Esophagus squamous epithelium (tissue), 4 donors: ENCODE measurements at regions not wholly inside any gene's neighbourhood (a gene's known extent, or its start where the extent isn't known, plus 50 kb on each side); places are given as distances from the start of the nearest gene placed in this dataset.

Experiments used
- POLR2A ChIP-seq, 4 donors: fragments of 450-650 bp; IDR thresholded peaks; one replicate each; pipeline ENCODE4 v1.6.1; 2017; ENCODE audit warnings: antibody characterized with exemption in 4 of 4, mild to moderate bottlenecking in 4 of 4, moderate library complexity in 3 of 4
- TF ChIP-seq, protein P1 (sequence below), 6 experiments: fragments of 450-650 bp in 4 of 6; fragments of 200-600 bp in 2 of 6; sonication (generic) in 2 of 6; IDR thresholded peaks; one replicate each; pipeline ENCODE4 v1.5.1; 2016 to 2019; ENCODE audit warnings: antibody characterized with exemption in 6 of 6, mild to moderate bottlenecking in 4 of 6, moderate library complexity in 4 of 6

DNA sequence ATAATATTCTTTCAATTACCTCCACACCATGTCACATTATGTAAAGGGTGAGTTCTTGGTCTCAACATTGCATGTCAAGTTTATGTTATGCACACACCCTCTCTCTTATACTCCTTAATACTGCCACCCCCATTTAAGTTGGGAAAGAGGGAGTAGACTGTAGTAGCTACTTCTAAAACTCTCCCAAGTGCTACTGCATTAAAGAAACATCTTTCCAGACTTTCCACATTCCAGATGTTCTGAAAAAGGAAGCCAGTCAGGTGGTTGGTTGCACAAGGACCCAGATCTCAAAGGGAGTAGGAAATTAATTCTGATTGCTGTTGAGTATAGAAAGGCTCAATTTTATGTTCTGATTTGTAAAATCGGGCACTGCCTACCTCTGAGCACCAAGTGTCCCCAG lies 419.5 kb downstream of the CD83 start:
- TF ChIP-seq, protein P1, sequence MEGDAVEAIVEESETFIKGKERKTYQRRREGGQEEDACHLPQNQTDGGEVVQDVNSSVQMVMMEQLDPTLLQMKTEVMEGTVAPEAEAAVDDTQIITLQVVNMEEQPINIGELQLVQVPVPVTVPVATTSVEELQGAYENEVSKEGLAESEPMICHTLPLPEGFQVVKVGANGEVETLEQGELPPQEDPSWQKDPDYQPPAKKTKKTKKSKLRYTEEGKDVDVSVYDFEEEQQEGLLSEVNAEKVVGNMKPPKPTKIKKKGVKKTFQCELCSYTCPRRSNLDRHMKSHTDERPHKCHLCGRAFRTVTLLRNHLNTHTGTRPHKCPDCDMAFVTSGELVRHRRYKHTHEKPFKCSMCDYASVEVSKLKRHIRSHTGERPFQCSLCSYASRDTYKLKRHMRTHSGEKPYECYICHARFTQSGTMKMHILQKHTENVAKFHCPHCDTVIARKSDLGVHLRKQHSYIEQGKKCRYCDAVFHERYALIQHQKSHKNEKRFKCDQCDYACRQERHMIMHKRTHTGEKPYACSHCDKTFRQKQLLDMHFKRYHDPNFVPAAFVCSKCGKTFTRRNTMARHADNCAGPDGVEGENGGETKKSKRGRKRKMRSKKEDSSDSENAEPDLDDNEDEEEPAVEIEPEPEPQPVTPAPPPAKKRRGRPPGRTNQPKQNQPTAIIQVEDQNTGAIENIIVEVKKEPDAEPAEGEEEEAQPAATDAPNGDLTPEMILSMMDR (IDR thresholded peaks at IDR 0.05), result no peak
- no peak for TF ChIP-seq POLR2A (IDR thresholded peaks at IDR 0.05)
